Adrenal gland (tissue), 9 donors: ENCODE measurements at regions not wholly inside any gene's neighbourhood (a gene's known extent, or its start where the extent isn't known, plus 50 kb on each side); places are given as distances from the start of the nearest gene placed in this dataset.
A peak's percentile ranks its signal among the peaks of the same experiment; 100 is the strongest.

Experiments
- DNase-seq, 7 donors: peaks; one replicate each; pipeline ENCODE4 v3.0.0-alpha.2; 2019 to 2020
- H3K27ac ChIP-seq, 5 donors: fragments of 200-600 bp; sonication (generic) in 4 of 5; 1 replicate in 3 of 5; 2 replicates in 2 of 5; pipeline versions ENCODE4 v1.5.1 to v1.8.0; 2016 to 2020; ENCODE audit warnings: mild to moderate bottlenecking in 1 of 5
- H3K27me3 ChIP-seq: fragments of 200-600 bp; 2 replicates; pipeline ENCODE4 v1.8.0; 2021
- H3K36me3 ChIP-seq, 2 donors: fragments of 200-600 bp; replicated peaks in 1 of 2; 1 replicate in 1 of 2; 2 replicates in 1 of 2; pipeline versions ENCODE4 v1.5.1 to v1.8.0; 2018 to 2022
- H3K4me1 ChIP-seq, 2 donors: fragments of 200-600 bp; replicated peaks in 1 of 2; 1 replicate in 1 of 2; 2 replicates in 1 of 2; pipeline versions ENCODE4 v1.5.1 to v1.8.0; 2018 to 2021
- H3K4me3 ChIP-seq, 4 donors: fragments of 200-600 bp; sonication (generic) in 3 of 4; one replicate each; pipeline ENCODE4 v1.5.1; 2016 to 2018
- H3K9me3 ChIP-seq, 3 donors: fragments of 200-600 bp; sonication (generic) in 1 of 3; replicated peaks in 1 of 3; 1 replicate in 2 of 3; 2 replicates in 1 of 3; pipeline versions ENCODE4 v1.5.1 to v1.8.0; 2016 to 2021
- POLR2A ChIP-seq, 2 donors: fragments of 450-650 bp; IDR thresholded peaks; one replicate each; pipeline ENCODE4 v1.6.1; 2017; ENCODE audit warnings: antibody characterized with exemption in 2 of 2, mild to moderate bottlenecking in 2 of 2, moderate library complexity in 1 of 2
- WGBS, 4 donors: extraction: QIAGEN DNeasy Blood & Tissue Kit in 2 of 4; methylation state at CpG; one replicate each; pipeline versions ENCODE4 v1.1.5 to v1.1.7; 2013 to 2017; 5-methylcytosine and 5-hydroxymethylcytosine counted together
- intact Hi-C, 2 donors: fragments of 100-400 bp; cut with DNase I; formaldehyde crosslinking; loops; one replicate each; pipeline versions ENCODE4 v1.14.1 to v1.15.0; 2022 to 2023
- TF ChIP-seq, protein P1 (sequence below), 6 experiments: fragments of 450-650 bp in 4 of 6; fragments of 200-600 bp in 2 of 6; sonication (generic) in 1 of 6; IDR thresholded peaks; 1 replicate in 5 of 6; 2 replicates in 1 of 6; pipeline versions ENCODE4 v1.5.1 to v1.8.0; 2016 to 2021; ENCODE audit warnings: antibody characterized with exemption in 6 of 6, mild to moderate bottlenecking in 2 of 6, moderate library complexity in 1 of 6
- donor health status: healthy with polysubstance abuse.
- donor health status: Bipolar disorder and iron deficiency.
- donor health status: DM: yes; HTN: yes; CAD: no.
- donor health status: DM: no; HTN: no; CAD: no.
- donor health status: DM: no; HTN: no; CAD: no.

DNA sequence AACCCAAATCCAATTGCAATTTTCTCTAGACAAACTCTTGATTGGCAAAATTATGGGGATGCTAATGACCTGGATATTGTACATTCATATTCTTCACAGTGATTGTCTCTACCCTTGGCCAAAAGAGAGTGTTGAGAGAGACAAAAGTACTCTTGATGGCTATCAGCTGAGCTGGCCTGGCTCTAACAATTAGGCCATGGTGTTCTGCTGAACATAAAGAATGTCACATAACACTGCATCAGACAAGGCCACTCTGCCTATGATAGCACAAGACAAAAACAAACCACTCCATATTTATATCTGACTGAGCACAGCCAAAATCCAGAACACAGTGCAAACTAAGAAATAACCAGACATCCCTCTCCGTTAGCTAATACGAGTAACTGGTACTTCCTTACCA, 101.7 kb downstream of the ADAMTS1 start:
- Histone ChIP-seq H3K36me3 (no peaks in the 10 kb centered on the region), H3K27me3 (no peaks in the 10 kb centered on the region), H3K4me1 (no peaks in the 10 kb centered on the region), H3K4me3 (no peak overlapping the region), H3K9me3 (no peaks in the 10 kb centered on the region), H3K27ac (no peak overlapping the region)
- WGBS, 4 donors, result 82 to 91% (median 88%) methylated on average over 2 of the region's 2 CpGs
- TF ChIP-seq POLR2A (IDR thresholded peaks at IDR 0.05), result no peak
- TF ChIP-seq, protein P1, sequence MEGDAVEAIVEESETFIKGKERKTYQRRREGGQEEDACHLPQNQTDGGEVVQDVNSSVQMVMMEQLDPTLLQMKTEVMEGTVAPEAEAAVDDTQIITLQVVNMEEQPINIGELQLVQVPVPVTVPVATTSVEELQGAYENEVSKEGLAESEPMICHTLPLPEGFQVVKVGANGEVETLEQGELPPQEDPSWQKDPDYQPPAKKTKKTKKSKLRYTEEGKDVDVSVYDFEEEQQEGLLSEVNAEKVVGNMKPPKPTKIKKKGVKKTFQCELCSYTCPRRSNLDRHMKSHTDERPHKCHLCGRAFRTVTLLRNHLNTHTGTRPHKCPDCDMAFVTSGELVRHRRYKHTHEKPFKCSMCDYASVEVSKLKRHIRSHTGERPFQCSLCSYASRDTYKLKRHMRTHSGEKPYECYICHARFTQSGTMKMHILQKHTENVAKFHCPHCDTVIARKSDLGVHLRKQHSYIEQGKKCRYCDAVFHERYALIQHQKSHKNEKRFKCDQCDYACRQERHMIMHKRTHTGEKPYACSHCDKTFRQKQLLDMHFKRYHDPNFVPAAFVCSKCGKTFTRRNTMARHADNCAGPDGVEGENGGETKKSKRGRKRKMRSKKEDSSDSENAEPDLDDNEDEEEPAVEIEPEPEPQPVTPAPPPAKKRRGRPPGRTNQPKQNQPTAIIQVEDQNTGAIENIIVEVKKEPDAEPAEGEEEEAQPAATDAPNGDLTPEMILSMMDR (IDR thresholded peaks at IDR 0.05), result no peak
- no peak for DNase-seq
- intact Hi-C loops, result no loop called here

DNA sequence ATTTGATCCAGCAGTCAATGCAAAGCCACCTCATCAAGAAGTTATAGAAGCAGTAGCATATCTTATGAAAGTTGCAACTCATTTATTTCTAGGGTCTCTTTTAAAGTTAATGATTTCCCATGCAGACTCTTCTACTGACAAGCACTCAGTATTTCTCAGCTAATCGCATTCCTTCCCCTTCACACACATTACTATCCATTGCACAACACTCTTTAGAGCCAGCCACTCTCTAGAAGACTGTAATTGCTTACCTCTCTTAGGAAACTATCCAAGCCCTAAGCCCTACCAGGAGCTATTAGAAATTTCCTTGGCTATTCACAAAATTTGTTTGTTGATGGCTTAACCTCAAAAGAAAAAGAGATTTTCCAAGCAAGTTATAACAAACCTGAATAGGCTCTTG, 106.0 kb downstream of the ADAMTS1 start:
- Histone ChIP-seq H3K9me3 (no peaks in the 10 kb centered on the region), H3K4me3 (no peak overlapping the region), H3K36me3 (no peaks in the 10 kb centered on the region), H3K27me3 (no peaks in the 10 kb centered on the region), H3K4me1 (no peaks in the 10 kb centered on the region), H3K27ac (no peak overlapping the region)
- no peak for DNase-seq
- TF ChIP-seq POLR2A (IDR thresholded peaks at IDR 0.05), result no peak
- TF ChIP-seq, protein P1 (IDR thresholded peaks at IDR 0.05), result no peak
- intact Hi-C loops, result no loop called here
- 72 to 92% (median 88%) methylated on average over 1 of the region's 1 CpG for WGBS, 4 donors

DNA sequence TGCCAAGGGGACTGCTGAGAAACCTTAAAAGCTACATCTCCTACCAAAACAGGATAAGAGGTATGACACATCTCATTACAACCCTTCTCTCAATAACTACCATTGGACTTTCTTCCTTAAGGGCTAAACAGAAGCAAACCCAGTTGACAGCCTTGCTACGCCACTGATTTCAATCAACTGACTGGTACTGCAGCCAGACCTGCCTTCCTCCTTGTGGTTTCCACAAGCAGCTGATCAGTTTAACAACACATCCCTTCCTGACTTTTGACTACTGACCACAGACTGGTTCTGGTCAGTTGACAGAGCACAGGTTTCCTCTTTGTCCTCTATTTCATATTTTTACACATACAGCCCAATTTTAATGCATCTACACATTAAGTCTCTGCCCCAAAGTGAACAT, 108.8 kb downstream of the ADAMTS1 start:
- DNase-seq, result no peak
- no peaks in the 10 kb centered on the region for H3K36me3 ChIP-seq
- 74 to 100% (median 91%) methylated on average over 1 of the region's 1 CpG for WGBS, 4 donors
- no peak overlapping the region for H3K4me3 ChIP-seq
- H3K27me3 ChIP-seq, result no peaks in the 10 kb centered on the region
- intact Hi-C loops, result no loop called here
- no peaks in the 10 kb centered on the region for H3K9me3 ChIP-seq
- no peaks in the 10 kb centered on the region for H3K4me1 ChIP-seq
- TF ChIP-seq, protein P1 (IDR thresholded peaks at IDR 0.05), result no peak
- TF ChIP-seq POLR2A (IDR thresholded peaks at IDR 0.05), result no peak
- H3K27ac ChIP-seq, result no peak overlapping the region

DNA sequence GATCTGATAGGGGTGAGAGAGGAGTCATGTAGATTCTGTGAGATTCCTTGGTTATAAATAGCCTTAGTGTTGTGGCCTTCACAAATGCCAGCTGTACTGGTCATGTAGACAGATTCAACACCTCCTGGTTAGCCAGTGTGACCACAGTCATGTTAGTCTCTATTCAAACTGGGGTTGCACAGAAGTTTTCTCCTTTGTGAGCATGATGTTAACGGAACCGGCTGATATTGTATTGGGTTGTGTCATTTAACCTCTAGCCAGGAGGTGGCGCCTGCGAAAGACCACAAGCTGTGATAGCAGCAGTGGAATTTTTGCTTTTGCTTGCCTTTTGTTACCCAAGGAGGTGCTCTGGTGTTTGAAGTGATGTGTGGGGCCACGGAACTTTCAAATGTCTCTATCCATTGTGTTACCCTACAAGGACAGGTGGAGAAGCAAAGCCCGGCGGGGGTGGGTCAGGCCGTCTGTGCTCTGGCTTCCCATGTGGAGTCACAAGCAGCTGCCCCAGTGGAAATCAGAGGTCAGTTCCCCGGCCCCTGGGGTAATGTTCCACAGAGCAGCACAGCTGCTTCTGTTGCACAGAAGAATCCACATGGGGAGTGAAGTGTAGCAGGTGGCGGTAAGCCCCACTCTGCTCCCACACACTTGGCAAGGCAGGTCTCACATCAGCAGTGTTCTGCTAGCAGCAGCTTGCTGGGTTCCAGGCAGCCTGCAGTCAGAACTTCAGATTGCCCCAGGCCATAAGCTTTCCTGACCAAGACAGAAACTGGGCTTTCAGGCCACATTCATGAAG, 112.6 kb downstream of the ADAMTS1 start:
- TF ChIP-seq POLR2A (IDR thresholded peaks at IDR 0.05), result no peak
- TF ChIP-seq, protein P1 (IDR thresholded peaks at IDR 0.05), result peak; percentile 52 to 67 (median 60)
- no peak overlapping the region for H3K27ac ChIP-seq
- H3K36me3 ChIP-seq, result no peaks in the 10 kb centered on the region
- no peaks in the 10 kb centered on the region for H3K27me3 ChIP-seq
- DNase-seq, result peak; percentile 45 to 84 (median 62)
- H3K4me3 ChIP-seq, result no peak overlapping the region
- H3K4me1 ChIP-seq, result no peaks in the 10 kb centered on the region
- H3K9me3 ChIP-seq, result no peaks in the 10 kb centered on the region
- intact Hi-C loops, result no loop called here
- WGBS, 4 donors, result 17 to 43% (median 42%) methylated on average over 2 to 10 of the region's 10 CpGs
